Liver (tissue), 8 donors: ENCODE measurements at regions not wholly inside any gene's neighbourhood (a gene's known extent, or its start where the extent isn't known, plus 50 kb on each side); places are given as distances from the start of the nearest gene placed in this dataset.

Experiments used
- DNase-seq: peaks from one replicate; pipeline ENCODE4 v3.0.0-alpha.2; 2017; ENCODE audit warnings: low spot score
- H3K27ac ChIP-seq, 2 donors: one replicate each; pipeline ENCODE4 v1.7.0; 2013; ENCODE audit warnings: inconsistent platforms in 2 of 2, low read length in 2 of 2, control low read depth in 1 of 2, low read depth in 1 of 2, mild to moderate bottlenecking in 1 of 2
- H3K27me3 ChIP-seq, 4 donors: one replicate each; pipeline versions ENCODE4 v1.6.1 to v1.7.0; 2013; ENCODE audit warnings: low read length in 3 of 4, inconsistent platforms in 1 of 4, mild to moderate bottlenecking in 1 of 4, moderate library complexity in 1 of 4; ENCODE audit not compliant: control insufficient read depth in 4 of 4, insufficient read depth in 4 of 4
- H3K36me3 ChIP-seq, 4 donors: one replicate each; pipeline versions ENCODE4 v1.6.1 to v1.7.0; 2013; ENCODE audit warnings: low read length in 3 of 4, mild to moderate bottlenecking in 3 of 4, low read depth in 1 of 4, moderate library complexity in 1 of 4; ENCODE audit not compliant: control insufficient read depth in 4 of 4, insufficient read depth in 3 of 4
- H3K4me1 ChIP-seq, 4 donors: one replicate each; pipeline versions ENCODE4 v1.6.1 to v1.7.0; 2013; ENCODE audit warnings: low read length in 3 of 4, mild to moderate bottlenecking in 3 of 4, moderate library complexity in 1 of 4; ENCODE audit not compliant: control insufficient read depth in 4 of 4, insufficient read depth in 4 of 4
- H3K4me3 ChIP-seq, 3 donors: one replicate each; pipeline versions ENCODE4 v1.6.1 to v1.7.0; 2013; ENCODE audit warnings: low read length in 3 of 3, control low read depth in 1 of 3, low read depth in 1 of 3, mild to moderate bottlenecking in 1 of 3
- H3K9ac ChIP-seq, 2 donors: one replicate each; pipeline ENCODE4 v1.7.0; 2013; ENCODE audit warnings: low read length in 2 of 2, mild to moderate bottlenecking in 2 of 2, moderate library complexity in 2 of 2, control low read depth in 1 of 2, low read depth in 1 of 2
- H3K9me3 ChIP-seq, 4 donors: one replicate each; pipeline versions ENCODE4 v1.6.1 to v1.7.0; 2013; ENCODE audit warnings: low read length in 3 of 4; ENCODE audit not compliant: control insufficient read depth in 4 of 4
- CTCF ChIP-seq: fragments of 150-350 bp; IDR thresholded peaks from 2 replicates; pipeline ENCODE4 v1.5.1; 2017; ENCODE audit warnings: improper control_type of control experiment, low read depth, low read length; ENCODE audit not compliant: missing input control
- EGR1 ChIP-seq, 2 donors: IDR thresholded peaks; 2 replicates each; pipeline ENCODE4 v1.6.1; 2016 to 2018; ENCODE audit warnings: antibody characterized with exemption in 2 of 2, low read depth in 2 of 2
- FOXA1 ChIP-seq: IDR thresholded peaks from 2 replicates; pipeline ENCODE4 v1.6.1; 2016; ENCODE audit warnings: antibody characterized with exemption
- FOXA2 ChIP-seq: IDR thresholded peaks from 2 replicates; pipeline ENCODE4 v1.6.1; 2016; ENCODE audit warnings: antibody characterized with exemption
- GABPA ChIP-seq, 2 donors: IDR thresholded peaks in 1 of 2; conservative IDR thresholded peaks in 1 of 2; 2 replicates each; pipeline ENCODE4 v1.6.1; 2016; ENCODE audit warnings: antibody characterized with exemption in 2 of 2, mild to moderate bottlenecking in 1 of 2, moderate library complexity in 1 of 2
- HNF4A ChIP-seq, 2 donors: conservative IDR thresholded peaks; 2 replicates each; pipeline ENCODE4 v1.6.1; 2016; ENCODE audit warnings: antibody characterized with exemption in 2 of 2, mild to moderate bottlenecking in 2 of 2
- HNF4G ChIP-seq: IDR thresholded peaks from 2 replicates; pipeline ENCODE4 v1.6.1; 2016; ENCODE audit warnings: antibody characterized with exemption
- JUND ChIP-seq, 2 donors: IDR thresholded peaks; 2 replicates each; pipeline ENCODE4 v1.6.1; 2016; ENCODE audit warnings: antibody characterized with exemption in 2 of 2
- MAX ChIP-seq: IDR thresholded peaks from 2 replicates; pipeline ENCODE4 v1.6.1; 2016; ENCODE audit warnings: antibody characterized with exemption
- NR2F2 ChIP-seq: IDR thresholded peaks from 2 replicates; pipeline ENCODE4 v1.6.1; 2016; ENCODE audit warnings: antibody characterized with exemption
- RAD21 ChIP-seq, 2 donors: IDR thresholded peaks; 2 replicates each; pipeline ENCODE4 v1.6.1; 2016; ENCODE audit warnings: antibody characterized with exemption in 2 of 2, mild to moderate bottlenecking in 2 of 2
- REST ChIP-seq: IDR thresholded peaks from 2 replicates; pipeline ENCODE4 v1.6.1; 2016; ENCODE audit warnings: antibody characterized with exemption, mild to moderate bottlenecking
- SP1 ChIP-seq: IDR thresholded peaks from 2 replicates; pipeline ENCODE4 v1.6.1; 2018; ENCODE audit warnings: antibody characterized with exemption, mild to moderate bottlenecking
- TAF1 ChIP-seq: conservative IDR thresholded peaks from 2 replicates; pipeline ENCODE4 v1.6.1; 2016; ENCODE audit warnings: antibody characterized with exemption, mild to moderate bottlenecking
- YY1 ChIP-seq: IDR thresholded peaks from 2 replicates; pipeline ENCODE4 v1.6.1; 2016; ENCODE audit warnings: antibody characterized with exemption, mild to moderate bottlenecking
- ZBTB33 ChIP-seq: IDR thresholded peaks from 2 replicates; pipeline ENCODE4 v1.6.1; 2016; ENCODE audit warnings: antibody characterized with exemption
- WGBS: extraction: QIAGEN DNeasy Blood & Tissue Kit; methylation state at CpG from one replicate; pipeline ENCODE4 v1.1.7; 2013; 5-methylcytosine and 5-hydroxymethylcytosine counted together
- donor health status: healthy.
- donor health status: healthy.
- donor health status: healthy.
- donor health status: healthy.
- donor health status: healthy.

GRCh38 chr14:51479584-51480325 is 172.0 kb upstream of the FRMD6 start:
- H3K9ac ChIP-seq: no peak overlapping the region
- no peaks in the 10 kb centered on the region for H3K27me3 ChIP-seq
- WGBS: 88% methylated on average over 2 of the region's 2 CpGs
- no peaks in the 10 kb centered on the region for H3K9me3 ChIP-seq
- TF ChIP-seq YY1: no peak
- TF ChIP-seq TAF1: no peak
- TF ChIP-seq GABPA (IDR thresholded peaks at IDR 0.05 in 1 of 2, conservative IDR thresholded peaks at IDR 0.05 in 1 of 2): no peak
- no peak for TF ChIP-seq RAD21 (IDR thresholded peaks at IDR 0.05)
- no peak for TF ChIP-seq REST
- TF ChIP-seq SP1: no peak
- TF ChIP-seq ZBTB33: no peak
- TF ChIP-seq MAX: no peak
- TF ChIP-seq FOXA2: no peak
- TF ChIP-seq CTCF: no peak
- no peak for TF ChIP-seq EGR1 (IDR thresholded peaks at IDR 0.05; ENCODE audit: low read depth in 2 of 2)
- TF ChIP-seq FOXA1: no peak
- no peak for TF ChIP-seq HNF4A (conservative IDR thresholded peaks at IDR 0.05)
- TF ChIP-seq HNF4G: no peak
- no peak for TF ChIP-seq JUND (IDR thresholded peaks at IDR 0.05)
- TF ChIP-seq NR2F2: no peak
- H3K27ac ChIP-seq: no peak overlapping the region
- H3K36me3 ChIP-seq: no peaks in the 10 kb centered on the region
- no peak for DNase-seq
- H3K4me1 ChIP-seq: no peaks in the 10 kb centered on the region
- no peak overlapping the region for H3K4me3 ChIP-seq

- Histone ChIP-seq H3K27me3 (no peaks in the 10 kb centered on the region), H3K36me3 (no peaks in the 10 kb centered on the region), H3K4me1 (no peaks in the 10 kb centered on the region), H3K9me3 (no peaks in the 10 kb centered on the region), H3K4me3 (no peak overlapping the region), H3K9ac (no peak overlapping the region), H3K27ac (no peak overlapping the region)
- no peak for DNase-seq
- TF ChIP-seq REST (no peak), TAF1 (no peak)
- 91% methylated on average over 4 of the region's 4 CpGs for WGBS
Measured at GRCh38 chr14:51481643-51482042, 170.1 kb upstream of the FRMD6 start.
